ENCODE measurements at regions not wholly inside any gene's neighbourhood (a gene's known extent, or its start where the extent isn't known, plus 50 kb on each side); places are given as distances from the start of the nearest gene placed in this dataset.
A peak's percentile ranks its signal among the peaks of the same experiment; 100 is the strongest.

DNA sequence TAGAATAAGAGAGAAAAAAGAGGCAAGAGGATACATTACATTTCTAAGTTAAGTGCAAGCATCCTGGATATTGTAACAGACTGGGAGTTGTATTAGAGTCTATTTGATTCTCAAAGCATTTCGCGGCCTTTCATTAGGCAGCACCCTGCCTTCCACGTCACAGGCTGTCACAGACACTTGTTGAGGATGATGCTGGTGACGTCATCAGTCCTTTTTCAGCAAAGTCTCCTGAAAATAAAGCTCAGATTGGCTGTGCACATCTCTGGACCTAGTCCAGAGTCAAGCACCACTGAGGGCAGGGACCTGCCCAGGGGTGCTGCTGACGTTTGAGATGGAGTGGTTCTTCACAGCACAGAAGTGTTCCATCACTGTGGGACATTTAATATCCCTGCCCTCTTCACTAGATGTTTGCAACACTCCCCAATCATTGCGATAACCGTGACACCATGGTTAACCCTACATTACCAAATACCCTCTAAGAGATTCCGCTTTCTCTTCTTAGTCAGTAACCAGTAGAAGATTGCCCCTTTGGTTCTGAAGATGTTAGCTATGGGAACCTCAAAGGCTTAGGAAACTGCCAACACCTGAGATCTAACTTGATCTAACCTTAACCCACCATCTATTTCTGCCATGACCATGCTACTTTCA lies 72.7 kb upstream of the F3 start:
- in situ Hi-C loops (cut with HindIII; ENCODE audit: low pct_ligation_motif_present, low pct_unique_long_range_greater_than_20kb, low sequenced_read_pairs): no loop called here
- DNase-seq: no peak

DNA sequence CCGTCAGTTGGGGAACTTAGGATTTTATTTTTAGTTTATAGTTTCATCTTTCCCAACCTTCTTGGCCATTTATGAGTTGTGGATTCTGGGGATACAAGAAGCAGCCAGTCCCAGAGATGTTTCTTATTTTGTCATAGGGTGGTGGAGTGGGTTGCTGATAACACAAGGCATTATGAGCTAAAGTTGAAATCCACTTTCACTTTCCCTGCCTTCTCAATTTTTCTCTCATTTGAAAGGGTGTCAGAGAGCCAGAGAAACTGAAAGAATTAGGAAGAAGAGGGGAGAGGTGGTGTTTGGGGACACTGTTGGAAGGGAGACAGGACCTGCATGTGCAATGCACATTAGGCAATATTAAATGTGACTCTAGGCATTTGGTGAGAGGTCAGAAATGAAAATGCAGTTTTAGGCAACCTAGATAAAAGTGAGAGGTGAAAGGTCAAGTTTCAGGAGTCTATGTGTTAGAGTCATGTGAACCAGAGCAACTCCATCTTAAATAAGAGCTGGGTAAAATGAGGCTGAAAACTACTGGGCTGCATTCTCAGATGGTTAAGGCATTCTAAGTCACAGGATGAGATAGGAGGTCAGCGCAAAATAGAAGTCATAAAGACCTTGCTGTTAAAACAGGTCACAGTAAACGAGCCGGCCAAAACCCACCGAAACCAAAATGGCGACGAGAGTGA lies 71.1 kb upstream of the F3 start:
- in situ Hi-C loops (cut with HindIII; ENCODE audit: low pct_ligation_motif_present, low pct_unique_long_range_greater_than_20kb, low sequenced_read_pairs): no loop called here
- DNase-seq: no peak

DNA sequence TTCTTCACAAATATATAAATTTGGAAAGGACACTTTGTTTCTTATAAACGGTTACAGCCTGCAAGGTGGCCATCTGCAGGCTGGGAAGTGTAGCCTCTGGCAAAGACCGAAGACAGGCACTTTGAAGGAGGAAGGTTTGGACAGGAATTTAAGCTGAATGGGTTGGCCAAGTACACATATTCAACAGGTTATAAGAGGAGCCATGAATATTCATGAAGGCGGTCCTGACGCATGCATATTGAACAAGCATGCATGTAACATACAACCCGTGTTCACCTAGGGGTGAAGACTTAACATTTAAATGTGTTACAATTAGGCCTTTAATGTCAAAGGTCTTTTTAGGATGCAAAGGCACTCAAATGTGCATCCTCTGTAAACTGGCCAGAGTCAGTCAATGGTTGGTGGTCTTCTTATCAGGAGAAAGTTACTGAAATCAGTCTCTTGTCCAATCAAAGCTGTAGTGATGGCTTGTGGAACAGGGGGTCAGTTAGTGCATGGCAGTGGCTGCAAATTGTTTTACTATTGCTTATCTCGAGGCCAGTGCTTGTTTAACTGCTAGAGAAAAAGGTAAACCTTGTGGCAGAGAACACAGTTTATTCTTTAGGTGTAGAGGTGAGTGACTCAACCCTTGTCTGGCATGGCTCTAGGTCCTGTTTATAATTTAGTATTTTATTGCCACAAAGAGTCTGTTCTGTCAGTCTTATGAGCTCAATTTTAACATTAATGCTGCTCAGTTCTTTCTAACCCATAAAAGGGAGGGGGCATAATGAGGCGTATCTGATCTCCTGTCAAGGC lies 70.3 kb upstream of the F3 start:
- in situ Hi-C loops (cut with HindIII; ENCODE audit: low pct_ligation_motif_present, low pct_unique_long_range_greater_than_20kb, low sequenced_read_pairs): no loop called here
- DNase-seq: no peak

GRCh38 chr1:94609619-94610018 lies 68.1 kb upstream of the F3 start:
- in situ Hi-C loops (cut with HindIII; ENCODE audit: low pct_ligation_motif_present, low pct_unique_long_range_greater_than_20kb, low sequenced_read_pairs): no loop called here
- no peak for DNase-seq

GRCh38 chr1:94608852-94609530 lies 67.4 kb upstream of the F3 start:
- in situ Hi-C loops (cut with HindIII; ENCODE audit: low pct_ligation_motif_present, low pct_unique_long_range_greater_than_20kb, low sequenced_read_pairs): no loop called here
- DNase-seq: no peak

GRCh38 chr1:94608142-94608851 lies 66.7 kb upstream of the F3 start:
- peak; percentile 62 for DNase-seq
- in situ Hi-C loops (cut with HindIII; ENCODE audit: low pct_ligation_motif_present, low pct_unique_long_range_greater_than_20kb, low sequenced_read_pairs): no loop called here

GRCh38 chr1:94607398-94607797 lies 65.8 kb upstream of the F3 start:
- in situ Hi-C loops (cut with HindIII; ENCODE audit: low pct_ligation_motif_present, low pct_unique_long_range_greater_than_20kb, low sequenced_read_pairs): no loop called here
- no peak for DNase-seq

DNA sequence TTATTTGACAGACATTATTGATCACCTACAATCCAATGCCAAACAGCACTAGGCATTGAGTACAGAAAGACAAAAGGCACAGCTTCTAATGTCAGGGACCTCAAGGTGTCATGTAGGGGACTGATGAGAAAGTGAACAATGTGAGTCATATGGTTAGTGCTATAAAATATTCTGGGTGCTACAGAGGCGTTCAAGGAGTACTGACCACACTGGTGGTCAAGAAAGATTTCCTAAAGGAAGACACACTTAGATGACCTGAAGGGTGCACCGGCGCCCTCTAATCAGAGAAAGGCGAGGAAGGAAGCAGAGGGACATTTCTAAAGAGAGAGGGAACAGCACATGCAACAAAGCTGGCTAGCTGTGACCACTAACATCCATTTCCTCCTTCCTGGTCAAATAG lies 64.9 kb upstream of the F3 start:
- DNase-seq: no peak
- in situ Hi-C loops (cut with HindIII; ENCODE audit: low pct_ligation_motif_present, low pct_unique_long_range_greater_than_20kb, low sequenced_read_pairs): no loop called here

- in situ Hi-C loops (cut with HindIII; ENCODE audit: low pct_ligation_motif_present, low pct_unique_long_range_greater_than_20kb, low sequenced_read_pairs): no loop called here
- DNase-seq: no peak
These were observed 62.1 kb upstream of the F3 start for GRCh38 chr1:94603663-94604062.

- no peak for DNase-seq
- in situ Hi-C loops (cut with HindIII; ENCODE audit: low pct_ligation_motif_present, low pct_unique_long_range_greater_than_20kb, low sequenced_read_pairs): no loop called here
These were observed 61.5 kb upstream of the F3 start for GRCh38 chr1:94602802-94603625.

DNA sequence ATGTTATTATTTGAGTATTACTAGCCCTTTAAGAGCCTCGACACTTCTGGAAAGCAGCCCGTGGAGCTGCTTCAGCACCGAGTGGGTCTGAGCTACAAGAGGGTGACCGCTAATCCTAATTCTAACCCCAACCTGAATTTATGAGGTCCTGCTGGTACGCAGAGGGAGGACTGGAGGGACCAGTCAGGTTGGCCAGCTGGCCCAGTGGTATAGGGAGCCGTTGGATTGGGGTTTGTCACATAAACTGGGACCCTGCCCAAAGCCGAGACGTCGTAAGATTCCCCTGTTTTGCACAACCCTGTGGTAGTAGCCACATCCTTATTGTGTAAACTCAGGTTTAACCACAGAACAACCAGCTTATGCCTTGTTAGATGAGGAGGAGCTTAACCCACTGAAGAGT lies 60.8 kb upstream of the F3 start:
- in situ Hi-C loops (cut with HindIII; ENCODE audit: low pct_ligation_motif_present, low pct_unique_long_range_greater_than_20kb, low sequenced_read_pairs): no loop called here

GRCh38 chr1:94600556-94600955 lies 59.0 kb upstream of the F3 start:
- no peak for DNase-seq
- in situ Hi-C loops (cut with HindIII; ENCODE audit: low pct_ligation_motif_present, low pct_unique_long_range_greater_than_20kb, low sequenced_read_pairs): no loop called here

More for the DNA sequence above, 60.8 kb upstream of the F3 start:
- no peak for DNase-seq

DNA sequence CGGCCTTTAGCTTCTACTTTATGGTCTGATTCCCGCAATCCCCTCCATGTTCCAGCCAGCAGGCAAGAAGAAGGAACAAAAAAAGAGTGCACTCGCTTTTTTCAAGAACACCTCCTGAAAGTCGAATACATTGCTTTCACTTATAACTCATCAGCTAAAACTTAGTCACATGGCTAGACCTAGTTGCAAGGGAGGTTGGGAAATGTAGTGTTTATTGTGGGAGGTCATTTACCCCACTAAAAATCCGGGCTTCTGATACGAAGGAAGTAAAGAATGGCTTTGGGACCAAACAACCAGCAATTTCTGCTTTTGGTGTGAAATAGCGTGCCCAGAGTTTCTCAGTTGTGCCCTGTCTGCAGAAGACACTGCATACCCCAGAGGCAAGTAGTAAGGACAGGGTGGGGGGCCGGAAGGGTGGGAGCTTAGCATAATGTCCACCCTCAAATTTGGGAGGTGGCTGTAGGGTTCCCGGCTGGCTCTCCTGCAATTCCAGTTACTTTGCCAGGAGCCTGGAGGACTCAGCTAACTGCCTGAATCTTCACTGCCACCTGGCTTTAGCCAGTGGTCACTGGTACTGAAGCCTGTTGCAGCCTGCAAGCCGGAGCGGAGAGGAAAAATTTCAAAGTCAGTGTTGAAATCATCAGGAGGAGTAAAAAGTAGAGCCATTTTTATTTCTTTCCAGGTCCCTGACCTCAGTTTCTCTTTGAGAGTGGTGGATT lies 57.7 kb upstream of the F3 start:
- in situ Hi-C loops (cut with HindIII; ENCODE audit: low pct_ligation_motif_present, low pct_unique_long_range_greater_than_20kb, low sequenced_read_pairs): no loop called here
- DNase-seq: no peak

- in situ Hi-C loops (cut with HindIII; ENCODE audit: low pct_ligation_motif_present, low pct_unique_long_range_greater_than_20kb, low sequenced_read_pairs): no loop called here
- no peak for DNase-seq
These were observed 56.1 kb upstream of the F3 start for GRCh38 chr1:94597701-94598100.

DNA sequence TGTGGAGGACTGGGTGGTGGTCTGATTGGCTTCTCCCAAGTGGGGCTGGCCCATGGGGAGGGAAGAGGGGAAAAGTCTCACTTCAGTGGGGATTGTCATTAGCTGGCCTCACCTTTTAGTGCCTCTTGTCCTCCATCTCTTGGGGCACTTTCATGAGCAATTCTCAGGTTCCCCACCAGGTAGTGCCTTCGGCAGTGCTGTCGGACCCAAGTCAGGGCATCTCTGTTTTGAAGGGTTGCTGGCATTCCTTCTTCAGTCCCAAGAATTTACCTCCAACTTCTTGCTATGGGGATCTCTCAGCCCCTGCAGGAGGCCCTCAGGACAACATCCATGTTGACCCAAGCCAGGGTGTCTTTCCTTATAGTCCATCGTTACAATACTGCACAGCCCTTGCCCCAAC lies 54.7 kb upstream of the F3 start:
- DNase-seq: no peak
- in situ Hi-C loops (cut with HindIII; ENCODE audit: low pct_ligation_motif_present, low pct_unique_long_range_greater_than_20kb, low sequenced_read_pairs): no loop called here

DNA sequence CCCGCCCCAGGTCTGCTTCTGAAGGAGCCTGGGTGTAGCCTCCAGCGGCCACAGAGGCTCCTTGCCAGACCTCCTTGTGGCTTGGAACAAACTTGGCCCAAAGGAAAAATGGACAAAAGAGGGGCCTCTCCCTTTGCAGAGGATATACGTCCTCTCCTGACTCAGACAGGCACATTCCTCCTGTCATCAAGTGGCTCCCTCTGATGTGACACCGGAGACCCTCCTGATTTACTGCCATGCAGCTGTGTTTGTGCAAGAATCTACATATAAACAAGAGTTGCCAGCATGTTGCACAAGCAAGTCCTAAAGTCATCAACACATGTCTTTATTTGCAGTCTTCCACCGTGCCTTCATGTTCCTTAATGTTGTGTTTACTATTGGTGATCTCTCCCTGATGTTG lies 54.1 kb upstream of the F3 start:
- in situ Hi-C loops (cut with HindIII; ENCODE audit: low pct_ligation_motif_present, low pct_unique_long_range_greater_than_20kb, low sequenced_read_pairs): no loop called here
- DNase-seq: no peak

DNA sequence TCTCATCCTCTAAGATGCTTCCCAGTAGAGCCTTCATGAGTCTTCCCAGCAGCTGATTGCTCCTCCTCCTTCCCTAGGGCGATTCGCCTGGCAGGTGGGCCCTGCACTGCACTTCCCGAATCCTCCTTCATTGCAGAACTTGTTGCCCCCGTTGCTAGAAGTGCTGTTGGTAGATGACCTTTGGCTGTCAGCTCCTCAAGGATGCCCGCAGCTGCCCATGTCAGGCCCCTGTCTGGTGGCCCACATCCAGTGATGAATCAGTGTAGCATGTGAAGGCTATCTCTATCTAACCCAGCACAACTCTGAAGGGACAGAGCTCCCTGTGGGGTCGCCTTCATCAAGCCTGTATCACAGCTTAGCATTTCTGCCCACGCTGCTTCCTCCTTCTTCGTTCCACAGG lies 52.1 kb upstream of the F3 start:
- DNase-seq: no peak
- in situ Hi-C loops (cut with HindIII; ENCODE audit: low pct_ligation_motif_present, low pct_unique_long_range_greater_than_20kb, low sequenced_read_pairs): no loop called here

All from ACHN (cell line).